PC-9 (cell line): ENCODE measurements at regions not wholly inside any gene's neighbourhood (a gene's known extent, or its start where the extent isn't known, plus 50 kb on each side); places are given as distances from the start of the nearest gene placed in this dataset.

Source experiments
- EZH2 ChIP-seq: fragments of 200-600 bp; sonication (generic); IDR thresholded peaks from 2 replicates; pipeline ENCODE4 v1.8.0; 2017; ENCODE audit warnings: antibody characterized with exemption, low read depth
- TF ChIP-seq, protein P1 (sequence below): fragments of 200-600 bp; sonication (generic); conservative IDR thresholded peaks from 2 replicates; pipeline ENCODE4 v1.6.1; 2017; ENCODE audit warnings: mixed run types, antibody characterized with exemption, mild to moderate bottlenecking, moderate library complexity

DNA sequence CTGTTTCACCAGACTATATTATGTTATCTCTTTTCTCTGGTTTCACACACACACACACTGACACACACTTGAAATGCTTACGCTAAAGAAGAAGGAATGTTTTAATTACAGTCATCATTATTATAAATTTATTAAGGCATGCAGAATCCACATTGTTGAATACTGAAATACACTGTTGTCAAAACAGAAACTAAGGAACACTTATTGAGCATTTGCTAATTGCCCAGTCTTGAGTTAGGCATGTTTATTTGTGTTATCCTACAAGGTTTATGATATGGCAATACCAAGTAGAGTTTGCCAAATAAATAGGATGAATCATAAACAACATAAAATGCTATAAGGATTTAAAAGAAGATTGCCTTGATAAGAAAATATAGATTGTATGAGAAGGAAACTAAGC is 917.0 kb upstream of the PIK3C3 start:
- TF ChIP-seq, protein P1, sequence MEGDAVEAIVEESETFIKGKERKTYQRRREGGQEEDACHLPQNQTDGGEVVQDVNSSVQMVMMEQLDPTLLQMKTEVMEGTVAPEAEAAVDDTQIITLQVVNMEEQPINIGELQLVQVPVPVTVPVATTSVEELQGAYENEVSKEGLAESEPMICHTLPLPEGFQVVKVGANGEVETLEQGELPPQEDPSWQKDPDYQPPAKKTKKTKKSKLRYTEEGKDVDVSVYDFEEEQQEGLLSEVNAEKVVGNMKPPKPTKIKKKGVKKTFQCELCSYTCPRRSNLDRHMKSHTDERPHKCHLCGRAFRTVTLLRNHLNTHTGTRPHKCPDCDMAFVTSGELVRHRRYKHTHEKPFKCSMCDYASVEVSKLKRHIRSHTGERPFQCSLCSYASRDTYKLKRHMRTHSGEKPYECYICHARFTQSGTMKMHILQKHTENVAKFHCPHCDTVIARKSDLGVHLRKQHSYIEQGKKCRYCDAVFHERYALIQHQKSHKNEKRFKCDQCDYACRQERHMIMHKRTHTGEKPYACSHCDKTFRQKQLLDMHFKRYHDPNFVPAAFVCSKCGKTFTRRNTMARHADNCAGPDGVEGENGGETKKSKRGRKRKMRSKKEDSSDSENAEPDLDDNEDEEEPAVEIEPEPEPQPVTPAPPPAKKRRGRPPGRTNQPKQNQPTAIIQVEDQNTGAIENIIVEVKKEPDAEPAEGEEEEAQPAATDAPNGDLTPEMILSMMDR = no peak
- no peak for TF ChIP-seq EZH2
